ENCODE measurements at regions not wholly inside any gene's neighbourhood (a gene's known extent, or its start where the extent isn't known, plus 50 kb on each side); places are given as distances from the start of the nearest gene placed in this dataset.
"Not testable (repeated sequence)": the region's sequence is repeated elsewhere in the genome, so short reads cannot be mapped to it uniquely, and the experiment has no call there.

GRCh38 chr3:145678401-145678800 is 482.6 kb downstream of the PLOD2 start:
- Mint-ChIP-seq H3K4me3 (no peak overlapping the region), H3K27me3 (no peaks in the 10 kb centered on the region), H3K36me3 (ENCODE audit: low read depth) (no peaks in the 10 kb centered on the region), H3K4me1 (no peaks in the 10 kb centered on the region), H3K27ac (no peak overlapping the region)
- H3K9me3 ChIP-seq (ENCODE audit: control insufficient read depth, low read length, poor library complexity, severe bottlenecking) = no peaks in the 10 kb centered on the region
- DNase-seq (no peak), ATAC-seq (no peak)

DNA sequence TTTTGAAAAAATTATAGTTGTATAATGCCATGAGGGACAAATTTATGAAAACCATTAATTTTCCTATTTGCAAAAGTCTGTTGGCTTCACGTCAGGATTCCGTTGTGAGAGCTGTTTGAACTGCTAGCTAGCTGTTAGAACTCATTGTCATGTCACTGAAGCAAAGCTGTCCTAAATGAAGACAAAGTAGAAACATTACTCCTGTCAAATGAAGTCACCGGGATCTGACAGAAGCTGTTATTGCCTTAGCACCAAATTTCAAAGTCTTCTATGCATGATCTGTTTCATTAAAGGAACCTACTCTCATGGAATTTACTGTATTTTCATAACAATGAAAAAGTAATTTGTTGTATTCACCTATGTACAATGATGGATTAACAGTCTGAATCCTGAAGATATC is 479.8 kb downstream of the PLOD2 start:
- H3K36me3 Mint-ChIP-seq (ENCODE audit: low read depth) = no peaks in the 10 kb centered on the region
- no peak for ATAC-seq
- no peaks in the 10 kb centered on the region for H3K9me3 ChIP-seq (ENCODE audit: control insufficient read depth, low read length, poor library complexity, severe bottlenecking)
- no peak overlapping the region for H3K4me3 Mint-ChIP-seq
- H3K4me1 Mint-ChIP-seq = no peaks in the 10 kb centered on the region
- no peaks in the 10 kb centered on the region for H3K27me3 Mint-ChIP-seq
- no peak overlapping the region for H3K27ac Mint-ChIP-seq
- no peak for DNase-seq

DNA sequence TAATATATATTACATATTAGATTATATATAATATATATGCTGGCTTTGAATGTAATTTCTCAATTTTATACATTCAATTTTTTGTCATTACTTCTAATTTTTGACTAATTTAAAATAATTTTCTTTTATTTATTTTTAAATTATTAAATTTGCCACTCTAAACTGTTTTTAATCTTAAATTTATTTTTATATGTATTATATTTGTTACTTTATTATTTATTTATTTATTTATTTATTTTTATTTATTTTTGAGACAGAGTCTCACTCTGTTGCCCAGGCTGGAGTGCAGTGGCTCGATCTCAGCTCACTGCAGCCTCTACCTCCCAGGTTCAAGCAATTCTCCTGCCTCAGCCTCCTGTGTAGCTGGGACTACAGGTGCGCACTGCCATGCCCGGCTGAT is 473.0 kb downstream of the PLOD2 start:
- not testable (repeated sequence) for ATAC-seq; H3K27ac Mint-ChIP-seq; H3K4me3 Mint-ChIP-seq; H3K27me3 Mint-ChIP-seq; H3K9me3 ChIP-seq (ENCODE audit: control insufficient read depth, low read length, poor library complexity, severe bottlenecking); DNase-seq; H3K4me1 Mint-ChIP-seq; H3K36me3 Mint-ChIP-seq (ENCODE audit: low read depth)

DNA sequence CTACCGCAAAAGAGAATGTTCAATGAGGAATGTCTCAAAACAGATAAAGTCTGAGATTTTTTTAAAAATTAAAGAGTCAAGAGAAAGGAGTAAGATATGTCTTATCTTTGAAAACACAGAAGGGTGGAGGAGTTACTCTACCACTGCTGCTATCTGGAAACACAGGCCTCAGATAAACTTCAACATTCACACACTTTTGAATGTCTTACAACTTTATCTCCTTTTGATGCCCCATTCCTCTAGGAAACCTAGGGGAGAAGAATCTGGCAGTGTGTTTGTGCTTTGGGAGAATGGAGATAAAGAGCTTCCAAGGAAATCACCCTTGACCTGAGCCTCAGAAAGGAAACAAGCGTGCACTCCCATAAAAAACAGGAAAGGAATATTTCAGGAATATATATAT is 468.2 kb downstream of the PLOD2 start:
- Mint-ChIP-seq H3K36me3 (ENCODE audit: low read depth) (no peaks in the 10 kb centered on the region), H3K27me3 (no peaks in the 10 kb centered on the region), H3K4me3 (no peak overlapping the region), H3K4me1 (no peaks in the 10 kb centered on the region), H3K27ac (no peak overlapping the region)
- no peaks in the 10 kb centered on the region for H3K9me3 ChIP-seq (ENCODE audit: control insufficient read depth, low read length, poor library complexity, severe bottlenecking)
- no peak for ATAC-seq
- no peak for DNase-seq

DNA sequence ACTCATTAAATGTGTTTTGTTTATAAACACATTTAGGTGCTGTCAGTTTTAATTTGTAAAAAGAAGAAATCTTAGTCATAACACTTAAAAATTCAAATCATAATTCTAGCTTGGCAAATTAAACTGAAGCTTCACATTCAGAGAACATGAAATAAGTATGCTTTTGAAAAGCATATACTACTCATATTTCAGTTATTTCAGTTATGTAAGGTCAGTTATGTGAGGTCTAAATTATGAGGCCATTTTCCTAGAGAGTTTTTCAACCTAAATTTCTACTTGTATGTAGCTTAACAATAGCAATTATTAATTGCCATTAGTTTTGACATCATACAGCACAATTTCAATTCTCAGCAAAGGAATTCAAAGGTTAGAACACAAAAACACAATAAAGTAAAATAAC is 465.0 kb downstream of the PLOD2 start:
- DNase-seq (no peak), ATAC-seq (no peak)
- H3K27ac Mint-ChIP-seq = no peak overlapping the region
- no peak overlapping the region for H3K4me3 Mint-ChIP-seq
- no peaks in the 10 kb centered on the region for H3K9me3 ChIP-seq (ENCODE audit: control insufficient read depth, low read length, poor library complexity, severe bottlenecking)
- no peaks in the 10 kb centered on the region for H3K36me3 Mint-ChIP-seq (ENCODE audit: low read depth)
- H3K27me3 Mint-ChIP-seq = no peaks in the 10 kb centered on the region
- no peaks in the 10 kb centered on the region for H3K4me1 Mint-ChIP-seq

- H3K9me3 ChIP-seq (ENCODE audit: control insufficient read depth, low read length, poor library complexity, severe bottlenecking) = no peaks in the 10 kb centered on the region
- DNase-seq = no peak
- H3K27ac Mint-ChIP-seq = no peak overlapping the region
Measured at GRCh38 chr3:145698250-145698649, 462.7 kb downstream of the PLOD2 start.

DNA sequence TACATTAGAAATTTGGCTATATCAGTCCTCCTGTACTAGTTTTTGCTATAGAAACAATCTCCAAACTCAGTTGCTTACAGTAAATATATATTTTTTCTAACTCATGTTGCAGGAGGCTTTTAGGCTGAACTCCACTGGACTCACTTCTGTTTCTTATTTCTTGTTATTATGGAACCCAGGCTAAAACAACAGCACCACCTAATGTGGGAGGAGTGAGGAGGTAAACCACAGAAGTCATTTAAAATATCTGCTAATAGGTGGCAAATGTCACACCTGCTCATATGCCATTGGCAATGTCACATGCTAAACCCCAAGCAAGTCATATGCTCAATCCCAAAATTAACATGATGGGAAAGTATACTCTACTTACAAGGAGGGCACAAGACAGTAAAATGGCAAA is 462.2 kb downstream of the PLOD2 start:
- no peaks in the 10 kb centered on the region for H3K9me3 ChIP-seq (ENCODE audit: control insufficient read depth, low read length, poor library complexity, severe bottlenecking)
- H3K27me3 Mint-ChIP-seq = no peaks in the 10 kb centered on the region
- no peak overlapping the region for H3K4me3 Mint-ChIP-seq
- H3K4me1 Mint-ChIP-seq = no peaks in the 10 kb centered on the region
- no peak overlapping the region for H3K27ac Mint-ChIP-seq
- H3K36me3 Mint-ChIP-seq (ENCODE audit: low read depth) = no peaks in the 10 kb centered on the region
- DNase-seq = no peak
- ATAC-seq = no peak

More at GRCh38 chr3:145698250-145698649, 462.7 kb downstream of the PLOD2 start:
- Mint-ChIP-seq H3K36me3 (ENCODE audit: low read depth) (no peaks in the 10 kb centered on the region), H3K4me3 (no peak overlapping the region), H3K4me1 (no peaks in the 10 kb centered on the region), H3K27me3 (no peaks in the 10 kb centered on the region)
- ATAC-seq = no peak

DNA sequence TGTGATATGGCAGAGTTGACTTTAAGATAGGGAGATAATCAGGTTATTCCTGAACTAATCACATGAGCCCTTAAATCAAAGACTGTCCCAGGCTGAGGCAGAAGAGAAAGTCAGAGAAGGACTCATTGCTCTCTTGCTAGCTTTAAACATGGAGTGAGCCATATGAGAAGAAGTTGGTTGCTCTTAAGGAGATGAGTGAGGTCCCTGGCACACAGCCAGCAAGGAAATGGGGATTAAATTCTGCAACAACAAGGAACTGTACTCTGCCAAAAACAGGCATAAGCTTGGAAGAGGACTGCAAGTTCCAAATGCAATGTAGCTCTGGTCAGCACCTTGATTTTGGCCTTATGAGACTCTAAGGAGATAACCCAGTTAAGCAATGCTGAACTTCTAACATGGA is 457.0 kb downstream of the PLOD2 start:
- ATAC-seq (no peak), DNase-seq (no peak)
- Mint-ChIP-seq H3K27me3 (no peaks in the 10 kb centered on the region), H3K36me3 (ENCODE audit: low read depth) (no peaks in the 10 kb centered on the region), H3K4me3 (no peak overlapping the region), H3K4me1 (no peaks in the 10 kb centered on the region), H3K27ac (no peak overlapping the region)
- no peaks in the 10 kb centered on the region for H3K9me3 ChIP-seq (ENCODE audit: control insufficient read depth, low read length, poor library complexity, severe bottlenecking)

DNA sequence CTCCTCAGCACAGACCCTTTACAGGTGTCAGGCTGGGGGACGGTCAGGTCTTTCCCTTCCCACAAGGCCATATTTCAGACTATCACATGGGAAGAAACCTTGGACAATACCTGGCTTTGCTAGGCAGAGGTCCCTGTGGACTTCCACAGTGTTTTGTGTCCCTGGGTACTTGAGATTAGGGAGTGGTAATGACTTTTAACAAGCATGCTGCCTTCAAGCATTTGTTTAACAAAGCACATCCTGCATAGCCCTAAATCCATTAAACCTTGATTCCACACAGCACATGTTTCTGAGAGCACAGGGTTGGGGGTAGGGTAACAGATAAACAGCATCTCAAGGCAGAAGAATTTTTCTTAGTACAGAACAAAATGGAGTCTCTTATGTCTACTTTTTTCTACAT is 451.2 kb downstream of the PLOD2 start:
- ATAC-seq; H3K27me3 Mint-ChIP-seq; H3K4me3 Mint-ChIP-seq; H3K4me1 Mint-ChIP-seq; H3K36me3 Mint-ChIP-seq (ENCODE audit: low read depth); H3K27ac Mint-ChIP-seq; H3K9me3 ChIP-seq (ENCODE audit: control insufficient read depth, low read length, poor library complexity, severe bottlenecking); DNase-seq: not testable (repeated sequence)

DNA sequence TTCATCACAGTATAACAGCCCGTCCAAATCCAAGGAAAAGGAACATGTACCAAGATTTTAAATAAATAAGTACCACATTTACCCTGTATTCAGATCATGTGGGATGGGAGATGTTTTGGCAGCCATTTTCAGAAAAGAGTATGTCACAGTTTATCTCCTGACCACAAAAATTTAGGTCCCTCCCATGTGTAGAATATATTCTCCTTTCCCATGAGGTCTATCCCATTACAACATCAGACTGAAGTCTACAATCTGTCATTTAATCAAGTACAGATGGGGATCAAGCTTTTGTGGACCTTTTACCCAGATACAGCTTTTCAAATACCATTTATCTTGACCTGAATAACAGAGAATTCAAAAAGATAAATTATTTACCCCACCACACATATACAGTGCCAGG is 444.5 kb downstream of the PLOD2 start:
- H3K27me3 Mint-ChIP-seq = no peaks in the 10 kb centered on the region
- DNase-seq = no peak

GRCh38 chr3:145719114-145719513 is 441.9 kb downstream of the PLOD2 start:
- Mint-ChIP-seq H3K36me3 (ENCODE audit: low read depth) (no peaks in the 10 kb centered on the region), H3K27me3 (no peaks in the 10 kb centered on the region), H3K27ac (no peak overlapping the region), H3K4me3 (no peak overlapping the region), H3K4me1 (no peaks in the 10 kb centered on the region)
- no peaks in the 10 kb centered on the region for H3K9me3 ChIP-seq (ENCODE audit: control insufficient read depth, low read length, poor library complexity, severe bottlenecking)
- ATAC-seq (no peak), DNase-seq (no peak)

More for the DNA sequence above, 444.5 kb downstream of the PLOD2 start:
- Mint-ChIP-seq H3K27ac (no peak overlapping the region), H3K36me3 (ENCODE audit: low read depth) (no peaks in the 10 kb centered on the region), H3K4me3 (no peak overlapping the region), H3K4me1 (no peaks in the 10 kb centered on the region)
- H3K9me3 ChIP-seq (ENCODE audit: control insufficient read depth, low read length, poor library complexity, severe bottlenecking) = no peaks in the 10 kb centered on the region
- no peak for ATAC-seq

GRCh38 chr3:145721273-145721805 is 439.6 kb downstream of the PLOD2 start:
- no peak overlapping the region for H3K27ac Mint-ChIP-seq
- DNase-seq (no peak), ATAC-seq (no peak)
- no peaks in the 10 kb centered on the region for H3K4me1 Mint-ChIP-seq
- H3K4me3 Mint-ChIP-seq = no peak overlapping the region
- H3K36me3 Mint-ChIP-seq (ENCODE audit: low read depth) = no peaks in the 10 kb centered on the region
- no peaks in the 10 kb centered on the region for H3K27me3 Mint-ChIP-seq
- no peaks in the 10 kb centered on the region for H3K9me3 ChIP-seq (ENCODE audit: control insufficient read depth, low read length, poor library complexity, severe bottlenecking)

- no peaks in the 10 kb centered on the region for H3K36me3 Mint-ChIP-seq (ENCODE audit: low read depth)
- no peak for ATAC-seq
Measured at GRCh38 chr3:145721815-145722214, 439.2 kb downstream of the PLOD2 start.

DNA sequence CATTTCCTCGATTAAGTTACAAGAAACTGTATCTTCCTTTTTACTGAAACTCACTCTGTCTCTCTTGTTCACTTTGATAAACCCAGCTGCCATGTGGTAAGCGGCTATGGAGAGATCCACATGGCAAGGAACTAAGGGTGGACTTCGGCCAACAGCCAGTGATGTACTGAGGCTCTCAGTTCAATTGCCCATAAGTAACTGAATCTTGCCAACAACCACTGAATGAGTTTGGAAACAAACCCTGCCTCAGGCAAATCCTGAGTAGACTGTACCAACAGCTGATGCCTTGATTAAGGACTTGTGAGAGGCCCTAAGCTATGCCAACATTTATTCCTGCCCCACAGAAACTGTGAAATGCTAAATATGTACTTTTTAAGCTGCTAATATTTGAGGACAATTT is 433.5 kb downstream of the PLOD2 start:
- Mint-ChIP-seq H3K36me3 (ENCODE audit: low read depth) (no peaks in the 10 kb centered on the region), H3K4me1 (no peaks in the 10 kb centered on the region), H3K27me3 (no peaks in the 10 kb centered on the region), H3K27ac (no peak overlapping the region), H3K4me3 (no peak overlapping the region)
- DNase-seq = no peak
- H3K9me3 ChIP-seq (ENCODE audit: control insufficient read depth, low read length, poor library complexity, severe bottlenecking) = no peaks in the 10 kb centered on the region
- no peak for ATAC-seq

More at GRCh38 chr3:145721815-145722214, 439.2 kb downstream of the PLOD2 start:
- no peaks in the 10 kb centered on the region for H3K4me1 Mint-ChIP-seq
- no peak overlapping the region for H3K4me3 Mint-ChIP-seq
- no peak overlapping the region for H3K27ac Mint-ChIP-seq
- H3K9me3 ChIP-seq (ENCODE audit: control insufficient read depth, low read length, poor library complexity, severe bottlenecking) = no peaks in the 10 kb centered on the region
- no peak for DNase-seq
- H3K27me3 Mint-ChIP-seq = no peaks in the 10 kb centered on the region

All from T-helper 17 cell (primary cell).